Dendritic cell treated with granulocyte-macrophage colony-stimulating factor and Interleukin-4, amounts not matched to agents 40 ng/mL and 50 ng/mL, for 4 days (primary cell): ENCODE measurements at regions not wholly inside any gene's neighbourhood (a gene's known extent, or its start where the extent isn't known, plus 50 kb on each side); places are given as distances from the start of the nearest gene placed in this dataset.
"Not testable (repeated sequence)": the region's sequence is repeated elsewhere in the genome, so short reads cannot be mapped to it uniquely, and the experiment has no call there.

Experiments used
- H3K27ac Mint-ChIP-seq: one replicate; pipeline ENCODE4 v1.8.0; 2022; ENCODE audit warnings: mild to moderate bottlenecking, mixed read lengths
- H3K27me3 Mint-ChIP-seq: one replicate; pipeline ENCODE4 v1.8.0; 2022; ENCODE audit warnings: mild to moderate bottlenecking, mixed read lengths
- H3K36me3 Mint-ChIP-seq: one replicate; pipeline ENCODE4 v1.8.0; 2022; ENCODE audit warnings: low read depth, mixed read lengths
- H3K4me1 Mint-ChIP-seq: one replicate; pipeline ENCODE4 v1.8.0; 2022; ENCODE audit warnings: low read depth, mixed read lengths
- H3K4me3 Mint-ChIP-seq: one replicate; pipeline ENCODE4 v1.8.0; 2022; ENCODE audit warnings: mild to moderate bottlenecking, moderate library complexity, mixed read lengths
- H3K9me3 Mint-ChIP-seq: one replicate; pipeline ENCODE4 v1.8.0; 2022; ENCODE audit warnings: mixed read lengths
- intact Hi-C: fragments of 100-400 bp; cut with micrococcal nuclease; formaldehyde crosslinking; loops from one replicate; pipeline ENCODE4 v1.15.0; 2022

GRCh38 chr5:118545470-118545869 lies 442.9 kb downstream of the DTWD2 start:
- Mint-ChIP-seq H3K27me3 (no peaks in the 10 kb centered on the region), H3K4me3 (no peak overlapping the region), H3K36me3 (no peaks in the 10 kb centered on the region), H3K4me1 (no peaks in the 10 kb centered on the region), H3K27ac (no peak overlapping the region), H3K9me3 (no peaks in the 10 kb centered on the region)
- intact Hi-C loops = no loop called here

DNA sequence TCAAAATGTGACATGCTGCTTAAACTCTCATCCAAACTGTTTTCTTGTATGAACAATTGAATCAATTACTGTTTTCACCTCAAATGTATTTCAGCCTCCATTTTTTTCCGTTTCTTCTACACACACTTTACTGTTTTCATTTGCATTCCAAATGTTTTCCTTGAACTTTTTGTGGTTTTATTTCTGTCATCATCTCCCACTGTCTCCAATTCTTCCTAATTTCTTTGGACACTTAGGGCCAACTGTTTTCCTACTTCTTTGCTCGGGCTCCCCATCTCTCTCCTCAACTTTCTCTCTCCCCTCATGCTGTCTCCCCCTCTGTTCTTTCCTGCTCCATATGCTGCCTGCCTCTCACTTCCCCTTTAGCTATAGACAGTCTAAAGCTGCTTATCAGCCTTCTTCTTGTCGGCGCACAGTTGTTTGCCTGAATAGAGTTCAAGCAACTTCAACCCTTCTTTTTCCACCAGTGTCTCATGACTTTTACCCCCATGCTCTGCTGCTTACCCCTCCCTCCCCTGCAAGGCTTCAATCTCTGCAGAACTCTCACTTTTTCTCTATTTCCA lies 443.4 kb downstream of the DTWD2 start:
- Mint-ChIP-seq H3K36me3 (no peaks in the 10 kb centered on the region), H3K4me3 (no peak overlapping the region), H3K27me3 (no peaks in the 10 kb centered on the region), H3K9me3 (no peaks in the 10 kb centered on the region), H3K27ac (no peak overlapping the region), H3K4me1 (no peaks in the 10 kb centered on the region)
- intact Hi-C loops = no loop called here

- intact Hi-C loops = no loop called here
- Mint-ChIP-seq H3K4me1 (no peaks in the 10 kb centered on the region), H3K27ac (no peak overlapping the region), H3K9me3 (peaks cover 9% of the 10 kb centered on the region), H3K27me3 (no peaks in the 10 kb centered on the region), H3K4me3 (no peak overlapping the region), H3K36me3 (no peaks in the 10 kb centered on the region)
These were observed 454.4 kb downstream of the DTWD2 start for GRCh38 chr5:118533923-118534322.

DNA sequence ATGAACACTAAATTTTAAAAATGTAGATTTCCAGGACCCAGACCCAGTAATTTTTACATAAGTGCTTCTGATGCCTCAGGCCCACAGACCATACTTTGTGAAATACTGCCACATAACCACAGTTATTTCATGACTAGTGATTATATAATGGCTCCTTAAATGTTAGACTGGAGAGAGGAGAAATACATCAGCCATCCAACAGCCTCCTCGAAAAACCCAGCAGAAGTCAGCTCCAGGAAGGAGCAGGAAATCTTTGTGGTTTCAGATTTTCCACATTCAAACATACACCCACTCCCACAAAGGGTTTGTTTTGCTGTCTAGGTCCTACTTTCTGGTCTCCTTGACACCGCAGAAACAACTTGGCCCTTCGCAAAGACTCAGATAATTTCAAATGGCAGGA lies 455.2 kb downstream of the DTWD2 start:
- no peaks in the 10 kb centered on the region for H3K4me1 Mint-ChIP-seq
- H3K9me3 Mint-ChIP-seq = peaks cover 2% of the 10 kb centered on the region
- H3K4me3 Mint-ChIP-seq = no peak overlapping the region
- no peak overlapping the region for H3K27ac Mint-ChIP-seq
- no peaks in the 10 kb centered on the region for H3K27me3 Mint-ChIP-seq
- H3K36me3 Mint-ChIP-seq = no peaks in the 10 kb centered on the region
- intact Hi-C loops = no loop called here

- Mint-ChIP-seq H3K9me3 (no peaks in the 10 kb centered on the region), H3K4me1 (no peaks in the 10 kb centered on the region), H3K27ac (no peak overlapping the region), H3K36me3 (no peaks in the 10 kb centered on the region), H3K4me3 (no peak overlapping the region), H3K27me3 (no peaks in the 10 kb centered on the region)
- intact Hi-C loops = no loop called here
These were observed 457.1 kb downstream of the DTWD2 start for GRCh38 chr5:118531276-118531675.

DNA sequence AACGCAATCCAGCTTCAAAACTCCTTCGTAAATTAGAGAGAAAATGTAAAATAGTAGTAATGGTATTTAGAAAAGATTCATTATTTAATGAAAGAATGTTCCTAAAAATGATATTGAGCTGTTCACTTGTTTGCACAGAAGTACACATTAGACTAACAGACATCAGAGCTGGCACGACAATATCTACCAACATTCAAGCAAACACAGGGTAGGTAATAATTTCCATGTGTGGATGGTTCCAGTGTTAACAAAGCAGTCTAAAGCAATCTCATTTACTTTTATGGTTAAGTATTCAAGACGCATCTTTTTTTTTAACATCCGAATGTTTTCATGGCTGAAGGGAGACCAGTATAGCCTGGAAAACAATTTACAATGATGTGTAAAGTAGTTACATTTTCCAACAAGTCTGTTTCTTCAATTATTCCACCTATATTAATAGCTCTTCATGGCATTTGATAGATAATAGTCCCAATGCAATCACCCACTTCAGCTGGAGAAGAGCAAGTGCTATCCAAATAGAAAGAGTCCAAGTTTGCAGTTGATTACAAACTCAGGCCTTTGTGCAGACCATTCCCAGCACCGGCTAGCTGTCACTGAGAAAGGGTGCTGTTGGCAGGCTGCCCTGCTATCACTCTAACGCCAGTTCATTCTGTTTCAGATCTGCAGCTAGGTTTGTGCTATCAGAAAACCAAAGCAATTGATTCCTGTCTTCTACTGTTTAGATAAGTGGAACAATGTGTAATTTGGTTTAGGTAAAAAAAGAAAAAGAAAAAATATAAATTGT lies 458.8 kb downstream of the DTWD2 start:
- no peaks in the 10 kb centered on the region for H3K27me3 Mint-ChIP-seq
- no peaks in the 10 kb centered on the region for H3K9me3 Mint-ChIP-seq
- H3K36me3 Mint-ChIP-seq = no peaks in the 10 kb centered on the region
- H3K4me3 Mint-ChIP-seq = no peak overlapping the region
- H3K4me1 Mint-ChIP-seq = no peaks in the 10 kb centered on the region
- H3K27ac Mint-ChIP-seq = no peak overlapping the region
- intact Hi-C loops = no loop called here

- H3K27me3 Mint-ChIP-seq = no peaks in the 10 kb centered on the region
- H3K4me1 Mint-ChIP-seq = no peaks in the 10 kb centered on the region
- no peak overlapping the region for H3K27ac Mint-ChIP-seq
- intact Hi-C loops = no loop called here
- H3K9me3 Mint-ChIP-seq = peaks cover 8% of the 10 kb centered on the region
- no peak overlapping the region for H3K4me3 Mint-ChIP-seq
- H3K36me3 Mint-ChIP-seq = no peaks in the 10 kb centered on the region
These were observed 465.7 kb downstream of the DTWD2 start for GRCh38 chr5:118522626-118523025.

DNA sequence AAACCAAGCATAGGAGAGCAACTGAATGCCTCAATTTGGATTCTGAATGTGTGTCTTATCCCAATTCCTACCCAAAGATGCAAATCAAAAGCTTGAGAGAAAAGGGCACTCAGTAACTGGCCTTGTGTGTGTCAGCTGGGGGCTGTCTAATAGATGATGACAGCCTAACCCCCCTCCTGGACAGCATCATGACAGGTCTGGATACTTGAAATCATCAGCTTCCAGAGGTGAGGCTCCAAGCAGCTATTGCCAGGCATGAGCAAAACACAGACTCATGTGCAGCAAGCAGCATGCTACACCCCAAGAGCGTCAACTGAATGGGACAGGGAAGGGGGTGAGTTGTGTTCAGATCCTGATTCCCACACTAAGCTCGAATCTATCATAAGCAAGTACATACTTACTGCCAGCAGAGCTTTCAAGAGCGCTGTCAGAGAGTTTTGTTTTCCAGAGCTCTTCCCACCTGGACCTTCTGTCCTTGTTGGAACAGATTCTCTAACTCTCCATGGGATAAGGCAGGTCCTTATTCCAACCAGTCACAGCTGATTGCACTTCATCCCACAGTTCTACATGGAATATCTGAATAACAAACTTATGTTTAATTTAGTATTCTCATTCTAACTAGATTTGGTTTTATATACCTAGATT lies 467.5 kb downstream of the DTWD2 start:
- Mint-ChIP-seq H3K36me3 (no peaks in the 10 kb centered on the region), H3K9me3 (peaks cover 8% of the 10 kb centered on the region), H3K27me3 (no peaks in the 10 kb centered on the region), H3K27ac (no peak overlapping the region), H3K4me3 (no peak overlapping the region), H3K4me1 (no peaks in the 10 kb centered on the region)
- intact Hi-C loops = no loop called here

DNA sequence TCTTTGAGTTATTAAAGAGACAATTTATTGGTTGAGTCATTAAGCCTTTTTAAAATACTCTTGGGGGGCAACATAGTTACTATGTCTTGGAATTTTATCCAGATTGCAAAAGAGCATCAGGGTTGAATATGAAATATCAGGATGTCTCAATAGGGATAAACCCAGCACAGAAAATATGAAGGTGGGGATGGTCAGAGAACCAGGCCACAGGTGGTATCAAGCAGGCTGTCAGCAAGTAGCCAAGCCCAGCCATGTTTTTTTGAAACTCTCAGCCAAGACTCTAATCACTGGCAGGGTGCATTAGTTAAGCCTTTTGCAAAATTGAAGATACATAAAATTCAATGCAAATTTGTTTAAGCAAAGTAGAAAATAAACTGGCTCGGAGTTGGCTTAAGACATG lies 468.9 kb downstream of the DTWD2 start:
- H3K27ac Mint-ChIP-seq = no peak overlapping the region
- peaks cover 8% of the 10 kb centered on the region for H3K9me3 Mint-ChIP-seq
- intact Hi-C loops = no loop called here
- no peak overlapping the region for H3K4me3 Mint-ChIP-seq
- no peaks in the 10 kb centered on the region for H3K27me3 Mint-ChIP-seq
- no peaks in the 10 kb centered on the region for H3K4me1 Mint-ChIP-seq
- no peaks in the 10 kb centered on the region for H3K36me3 Mint-ChIP-seq

- Mint-ChIP-seq H3K27me3 (no peaks in the 10 kb centered on the region), H3K4me3 (no peak overlapping the region), H3K9me3 (peaks cover 8% of the 10 kb centered on the region), H3K27ac (no peak overlapping the region), H3K4me1 (no peaks in the 10 kb centered on the region), H3K36me3 (no peaks in the 10 kb centered on the region)
- intact Hi-C loops = no loop called here
These were observed 469.6 kb downstream of the DTWD2 start for GRCh38 chr5:118518720-118519119.

- no peaks in the 10 kb centered on the region for H3K9me3 Mint-ChIP-seq
- no peak overlapping the region for H3K4me3 Mint-ChIP-seq
- no peaks in the 10 kb centered on the region for H3K4me1 Mint-ChIP-seq
- no peaks in the 10 kb centered on the region for H3K27me3 Mint-ChIP-seq
- H3K36me3 Mint-ChIP-seq = no peaks in the 10 kb centered on the region
- intact Hi-C loops = no loop called here
- H3K27ac Mint-ChIP-seq = no peak overlapping the region
These were observed 476.5 kb downstream of the DTWD2 start for GRCh38 chr5:118511846-118512245.

- H3K9me3 Mint-ChIP-seq = peaks cover 36% of the 10 kb centered on the region
- H3K36me3 Mint-ChIP-seq = no peaks in the 10 kb centered on the region
- no peaks in the 10 kb centered on the region for H3K4me1 Mint-ChIP-seq
- no peak overlapping the region for H3K4me3 Mint-ChIP-seq
- intact Hi-C loops = no loop called here
- H3K27ac Mint-ChIP-seq = no peak overlapping the region
- H3K27me3 Mint-ChIP-seq = no peaks in the 10 kb centered on the region
These were observed 482.0 kb downstream of the DTWD2 start for GRCh38 chr5:118506217-118506852.

- intact Hi-C loops = not testable (repeated sequence)
These were observed 486.1 kb downstream of the DTWD2 start for GRCh38 chr5:118502232-118502631.

DNA sequence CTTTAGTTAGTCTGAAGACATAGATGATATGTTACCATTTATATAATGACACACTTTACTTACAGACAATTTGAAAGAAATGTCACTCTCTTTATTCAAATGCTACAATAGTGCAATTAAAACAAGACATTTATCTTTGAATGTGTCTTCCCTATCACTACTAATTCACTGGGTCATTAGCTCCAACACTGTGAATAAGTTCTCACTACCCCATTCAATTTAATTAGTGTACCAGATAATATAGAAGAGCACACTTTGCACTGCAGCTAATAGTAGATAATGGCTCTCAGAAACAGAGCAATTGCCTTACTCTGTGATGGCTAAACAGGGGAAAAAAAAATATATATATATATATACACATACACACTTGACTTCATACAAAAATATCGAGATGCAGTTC lies 497.0 kb downstream of the DTWD2 start:
- no peaks in the 10 kb centered on the region for H3K27me3 Mint-ChIP-seq
- intact Hi-C loops = no loop called here
- no peaks in the 10 kb centered on the region for H3K9me3 Mint-ChIP-seq
- no peaks in the 10 kb centered on the region for H3K4me1 Mint-ChIP-seq
- H3K36me3 Mint-ChIP-seq = no peaks in the 10 kb centered on the region
- H3K4me3 Mint-ChIP-seq = no peak overlapping the region
- H3K27ac Mint-ChIP-seq = no peak overlapping the region

More at GRCh38 chr5:118502232-118502631, 486.1 kb downstream of the DTWD2 start:
- H3K27me3 Mint-ChIP-seq, H3K4me1 Mint-ChIP-seq, H3K27ac Mint-ChIP-seq, H3K36me3 Mint-ChIP-seq, H3K4me3 Mint-ChIP-seq: not testable (repeated sequence)
- peaks cover 49% of the 10 kb centered on the region for H3K9me3 Mint-ChIP-seq
